IPS DF 4.7 (cell line): ENCODE measurements at regions not wholly inside any gene's neighbourhood (a gene's known extent, or its start where the extent isn't known, plus 50 kb on each side); places are given as distances from the start of the nearest gene placed in this dataset.

Experiments
- DNase-seq: peaks from one replicate; pipeline ENCODE4 v3.0.0-alpha.2; 2013; ENCODE audit warnings: low spot score; ENCODE audit errors: extremely low read depth

DNA sequence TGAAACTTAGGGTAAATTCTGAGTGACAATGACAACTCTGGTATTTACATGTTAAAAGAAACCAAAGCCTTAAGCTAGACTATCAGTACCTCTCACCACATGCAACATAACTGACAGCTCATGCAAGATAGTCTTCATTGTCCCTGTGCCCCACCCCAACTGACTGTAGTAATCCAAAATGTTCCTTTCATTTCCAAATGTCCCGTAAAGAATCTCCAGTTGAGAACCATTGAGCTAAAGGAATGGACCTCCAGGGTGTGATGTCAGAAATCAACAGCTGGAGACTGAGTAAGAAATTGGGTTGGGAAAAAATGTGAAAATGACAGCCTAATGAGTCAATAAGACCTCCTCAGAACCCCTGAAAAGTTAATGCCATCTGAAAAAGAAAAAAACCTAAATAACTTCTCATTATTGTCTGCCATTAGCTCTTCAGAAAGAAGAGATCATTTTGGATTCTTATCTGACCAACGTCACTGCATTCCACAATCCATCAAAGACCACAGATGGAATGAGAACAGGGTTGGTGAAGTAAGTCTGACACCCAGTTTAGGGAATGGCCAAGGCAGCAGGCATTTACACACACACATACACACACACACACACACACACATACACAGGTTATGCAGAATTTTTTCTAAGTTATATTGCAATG, 51.7 kb upstream of the ACVR2A start:
- no peak for DNase-seq

DNA sequence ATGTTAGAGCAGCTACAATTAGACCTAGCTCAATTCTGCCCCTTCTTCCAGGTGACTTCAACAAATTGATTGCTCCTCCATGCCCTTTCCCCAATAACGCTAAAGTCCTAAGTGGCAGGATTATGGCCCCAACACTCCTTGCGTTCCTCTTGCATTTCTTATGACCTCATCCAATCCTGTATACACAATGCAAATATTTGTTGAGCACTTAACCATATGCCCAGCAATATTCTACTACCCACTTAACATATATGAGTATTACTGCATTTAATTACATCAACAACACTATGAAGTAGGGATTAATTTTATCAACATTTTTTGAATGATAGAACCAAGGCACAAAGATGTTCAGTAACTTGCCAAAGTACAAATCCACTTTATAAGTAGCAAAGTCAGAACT, 54.2 kb upstream of the ACVR2A start:
- DNase-seq = no peak

DNA sequence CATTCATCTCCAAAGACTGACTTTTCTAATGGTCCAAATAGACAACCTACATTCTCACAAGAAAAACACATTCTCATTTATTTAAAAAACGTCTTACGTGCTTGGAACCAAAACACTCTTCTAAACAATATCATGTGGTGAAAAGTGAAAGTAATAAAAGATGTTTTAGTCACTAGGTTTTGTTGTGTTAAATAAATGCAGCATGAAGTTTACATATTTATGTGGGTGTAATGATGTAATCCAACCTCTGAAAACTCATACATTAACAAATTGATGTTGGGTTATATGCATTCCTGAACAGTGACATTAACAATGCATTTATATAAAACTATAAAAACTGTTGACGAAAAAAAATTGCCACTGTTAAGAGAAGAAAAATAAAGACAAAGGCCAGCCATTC, 55.1 kb upstream of the ACVR2A start:
- no peak for DNase-seq

DNA sequence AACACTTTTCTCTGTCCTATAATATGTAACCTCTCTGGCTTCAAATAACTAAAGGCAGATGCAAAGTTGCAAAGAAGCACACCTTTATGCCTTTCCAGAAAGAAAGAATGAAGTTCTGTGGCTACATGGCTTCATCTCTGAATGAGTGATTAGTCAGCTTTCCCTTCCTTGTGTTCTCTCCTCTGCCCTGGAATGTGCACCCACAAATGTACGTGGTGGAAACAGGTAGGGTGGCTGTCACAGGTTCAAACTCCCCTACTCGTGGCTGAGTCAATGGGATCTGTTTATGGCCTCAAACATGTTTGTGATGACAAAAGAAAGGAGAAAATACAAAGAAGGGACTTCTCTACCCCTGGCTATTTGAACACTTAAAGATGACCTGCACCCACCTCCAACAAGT, 55.5 kb upstream of the ACVR2A start:
- DNase-seq = no peak

DNA sequence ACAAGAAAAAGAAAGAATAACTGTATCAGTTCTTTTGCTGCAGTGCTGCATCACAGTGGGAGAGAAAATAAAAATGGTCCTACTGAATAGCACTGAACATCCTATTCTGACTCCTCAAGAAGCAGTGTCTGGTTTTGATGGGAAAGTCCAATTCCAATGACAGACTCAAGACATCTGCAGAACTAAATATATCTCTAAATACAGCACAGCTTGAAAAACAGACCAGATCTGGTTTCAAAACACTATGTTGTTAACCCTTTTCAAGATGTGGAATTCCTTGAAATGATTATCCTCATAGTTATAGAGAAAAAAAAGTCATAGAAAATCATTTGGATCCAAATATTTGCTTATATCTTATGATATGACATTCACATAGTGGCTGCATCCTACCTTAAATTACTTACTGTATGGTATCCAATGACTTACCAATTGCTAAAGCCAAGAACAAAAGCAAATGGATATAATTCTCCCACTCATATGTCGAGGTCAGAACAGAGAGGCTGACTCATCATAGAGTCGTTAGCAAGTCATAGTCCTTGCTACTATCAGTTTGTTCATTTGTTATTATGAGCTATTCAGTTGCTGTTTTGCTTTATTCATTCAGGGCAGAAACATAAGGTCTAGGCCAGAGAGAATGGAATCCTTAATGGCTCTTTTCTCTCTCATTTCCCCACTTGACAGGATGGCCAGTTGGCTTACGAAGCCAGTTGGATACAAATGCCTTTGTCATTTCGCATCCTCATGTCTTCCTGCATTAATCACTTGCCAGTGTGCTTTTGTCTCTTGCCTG, 62.5 kb upstream of the ACVR2A start:
- DNase-seq = no peak

DNA sequence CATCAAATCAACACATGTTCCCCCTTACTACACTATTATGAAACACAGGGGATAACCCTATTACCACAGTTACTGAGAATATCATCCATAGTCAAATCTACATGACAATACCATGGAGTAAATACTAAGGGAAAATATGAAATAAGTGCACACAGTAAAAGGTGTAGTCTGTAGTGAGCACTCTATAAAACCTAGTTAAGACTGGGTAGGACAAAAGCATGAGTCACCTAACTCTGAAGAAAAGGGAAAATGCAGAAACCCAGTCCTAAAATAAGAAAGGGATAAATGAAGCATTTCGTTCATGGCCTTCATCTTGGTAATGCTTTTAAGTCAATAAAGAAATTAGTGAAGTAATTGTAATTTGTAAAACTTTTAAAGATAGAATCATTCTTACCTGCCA, 65.4 kb upstream of the ACVR2A start:
- DNase-seq = no peak

DNA sequence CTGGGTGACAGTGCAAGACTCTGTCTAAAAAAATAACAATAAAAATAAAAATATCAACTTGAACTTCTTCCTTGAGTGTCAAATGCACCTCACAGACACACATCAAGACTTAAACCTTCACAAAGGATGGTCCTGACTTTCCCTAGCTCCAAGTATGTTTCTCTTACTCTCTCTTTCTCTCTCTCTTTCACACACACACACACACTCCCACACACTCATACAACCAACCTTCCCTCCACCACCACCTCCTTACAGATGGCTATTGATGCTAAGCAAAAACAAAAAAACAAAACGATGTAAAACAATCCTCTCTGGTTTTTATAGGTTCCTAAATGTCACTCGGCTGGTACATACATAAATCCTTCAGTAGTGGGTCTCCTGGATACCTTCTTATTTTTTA, 67.4 kb upstream of the ACVR2A start:
- no peak for DNase-seq

DNA sequence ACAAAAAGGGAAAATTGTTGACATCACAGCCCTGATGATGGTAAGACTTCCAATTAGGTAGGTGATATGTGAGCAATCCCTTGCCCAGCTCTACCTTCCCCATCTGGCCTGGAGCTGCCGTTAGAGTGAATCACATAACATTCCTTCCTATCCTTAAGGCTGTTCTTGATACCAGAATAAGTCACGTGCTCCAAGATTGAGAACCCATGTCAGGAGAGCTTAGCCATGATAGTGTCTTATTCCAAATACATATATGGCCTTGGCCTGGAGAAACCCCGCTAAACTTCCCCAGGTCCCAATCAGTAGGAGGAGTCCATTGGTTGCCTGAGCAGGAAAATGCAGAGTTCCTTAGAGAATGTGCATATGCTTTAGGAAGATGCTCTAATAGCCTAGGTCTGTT, 70.0 kb upstream of the ACVR2A start:
- DNase-seq = no peak

DNA sequence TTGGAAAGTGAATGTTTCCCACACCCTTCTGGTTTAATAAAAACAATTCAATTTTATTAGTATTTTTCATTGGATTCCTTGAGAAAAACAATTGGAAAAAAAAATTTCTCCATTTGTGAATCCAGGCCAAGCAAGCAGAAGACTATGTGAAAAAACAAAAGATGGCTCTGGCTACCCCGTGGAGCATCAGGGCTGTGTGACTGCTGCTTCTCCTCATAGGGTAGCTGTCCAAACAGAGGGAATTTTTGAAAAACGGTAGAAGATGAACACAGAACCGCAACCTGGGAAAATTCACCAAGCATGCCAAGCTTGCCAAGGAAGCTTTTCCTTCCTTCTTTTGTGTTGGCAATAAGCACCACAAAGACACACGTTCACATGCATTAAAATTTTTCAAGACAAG, 71.3 kb upstream of the ACVR2A start:
- no peak for DNase-seq

DNA sequence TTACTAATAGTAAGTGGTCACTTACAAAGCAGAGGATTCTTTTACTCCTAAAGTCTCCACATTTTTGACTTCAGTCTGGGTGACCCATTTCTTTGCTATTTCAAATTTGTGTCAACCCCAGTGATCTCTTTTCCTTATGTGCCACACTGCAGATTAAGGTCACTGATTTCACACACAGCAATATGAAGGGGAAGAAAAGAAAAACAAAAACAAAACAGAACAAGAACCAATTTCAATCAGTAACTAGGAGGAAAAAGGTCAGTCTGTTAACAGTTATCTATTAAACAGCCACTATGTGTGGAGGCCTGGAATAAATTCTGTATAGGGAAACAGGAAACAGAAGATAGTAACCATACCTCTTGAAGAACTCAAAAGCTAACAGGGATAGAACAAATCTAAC, 72.0 kb upstream of the ACVR2A start:
- DNase-seq = no peak

DNA sequence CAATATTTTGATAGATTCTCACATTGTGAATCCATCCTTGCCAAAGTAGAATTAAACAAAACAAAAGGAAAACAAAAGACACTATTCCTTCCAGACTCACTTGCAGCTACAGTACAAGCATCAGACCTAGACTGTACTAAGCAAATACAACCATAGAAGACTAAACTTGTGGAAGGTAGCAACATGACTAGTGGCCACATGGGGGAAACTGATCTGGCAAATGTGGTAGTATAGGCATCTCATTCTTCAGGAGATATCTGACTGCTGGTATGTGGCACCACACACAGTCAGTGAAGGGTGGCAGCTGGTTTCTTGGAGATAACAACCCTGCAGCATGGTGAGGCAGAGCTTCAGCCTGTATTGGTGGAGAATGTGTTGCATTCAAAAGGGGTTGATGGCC, 81.0 kb upstream of the ACVR2A start:
- no peak for DNase-seq

DNA sequence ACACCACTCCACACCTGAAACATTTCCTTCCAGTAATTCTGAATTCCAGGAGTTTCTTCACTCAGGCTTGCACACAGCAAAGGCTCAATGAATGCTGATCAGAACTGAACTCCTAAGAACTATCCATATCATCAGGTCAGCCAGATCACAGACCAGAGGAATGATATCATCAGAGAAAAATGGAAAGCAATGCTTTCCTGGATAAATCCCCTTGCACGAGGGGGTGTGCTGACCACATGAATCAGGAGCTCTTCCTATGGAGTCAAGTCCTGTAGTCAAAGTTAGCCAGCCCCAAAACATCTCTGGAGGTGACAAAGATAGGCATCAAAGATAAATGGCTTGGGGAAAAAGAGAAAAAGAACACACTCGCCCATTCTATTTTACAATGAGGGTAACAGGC, 83.8 kb upstream of the ACVR2A start:
- no peak for DNase-seq

DNA sequence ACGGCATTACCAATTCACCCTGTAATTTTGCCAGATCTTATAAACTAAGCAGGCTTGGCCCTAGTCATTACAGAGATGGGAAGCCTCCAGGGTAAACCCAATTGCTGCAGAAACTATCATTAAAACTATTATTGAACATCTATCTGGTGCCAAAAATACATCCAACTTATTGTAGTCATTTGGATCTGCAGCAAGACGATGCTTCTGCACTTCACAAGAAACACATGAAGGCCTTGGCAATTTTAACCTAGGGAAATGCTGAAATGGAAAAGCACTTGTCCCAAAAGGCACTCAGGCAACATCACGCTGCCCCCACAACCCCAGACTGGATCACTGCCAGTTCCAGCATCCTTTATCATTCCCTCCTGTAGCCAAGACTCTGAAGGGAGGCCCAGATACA, 85.3 kb upstream of the ACVR2A start:
- no peak for DNase-seq

DNA sequence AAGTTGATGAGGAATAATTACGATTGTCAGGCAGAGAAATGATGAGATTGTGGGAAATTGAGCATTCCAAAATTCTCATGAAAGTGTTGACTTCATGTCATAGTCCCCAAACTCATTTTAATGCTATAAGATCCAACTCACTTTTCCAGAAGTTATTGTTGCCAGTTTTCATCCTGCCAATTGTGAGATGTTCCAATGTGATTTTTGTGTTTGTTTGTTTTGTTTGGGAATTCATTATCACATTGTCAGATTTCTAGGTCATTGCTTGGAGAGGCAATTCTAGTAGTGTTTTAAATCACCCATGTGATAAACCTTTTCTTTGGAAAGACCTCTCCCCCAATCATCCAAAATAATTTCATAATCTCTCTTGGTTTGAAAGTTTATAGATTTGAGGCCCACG, 86.0 kb upstream of the ACVR2A start:
- DNase-seq = no peak

DNA sequence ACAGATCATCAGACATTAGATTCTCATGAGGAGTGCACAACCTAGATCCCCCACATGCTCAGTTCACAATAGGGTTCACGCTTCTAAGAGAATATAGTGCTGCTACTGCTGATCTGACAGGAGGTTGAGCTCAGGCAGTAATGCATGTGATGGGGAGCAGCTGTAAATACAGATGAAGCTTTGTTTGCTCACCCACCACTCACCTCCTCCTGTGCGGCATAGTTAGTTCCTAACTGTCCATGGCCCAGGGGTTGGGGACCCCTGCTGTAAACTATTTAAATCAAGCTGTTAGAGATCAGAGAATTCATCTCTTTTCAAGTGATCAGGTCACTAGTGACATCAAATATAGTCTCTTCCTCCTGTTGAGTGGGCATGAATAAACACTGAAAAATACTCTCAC, 88.8 kb upstream of the ACVR2A start:
- DNase-seq = no peak

DNA sequence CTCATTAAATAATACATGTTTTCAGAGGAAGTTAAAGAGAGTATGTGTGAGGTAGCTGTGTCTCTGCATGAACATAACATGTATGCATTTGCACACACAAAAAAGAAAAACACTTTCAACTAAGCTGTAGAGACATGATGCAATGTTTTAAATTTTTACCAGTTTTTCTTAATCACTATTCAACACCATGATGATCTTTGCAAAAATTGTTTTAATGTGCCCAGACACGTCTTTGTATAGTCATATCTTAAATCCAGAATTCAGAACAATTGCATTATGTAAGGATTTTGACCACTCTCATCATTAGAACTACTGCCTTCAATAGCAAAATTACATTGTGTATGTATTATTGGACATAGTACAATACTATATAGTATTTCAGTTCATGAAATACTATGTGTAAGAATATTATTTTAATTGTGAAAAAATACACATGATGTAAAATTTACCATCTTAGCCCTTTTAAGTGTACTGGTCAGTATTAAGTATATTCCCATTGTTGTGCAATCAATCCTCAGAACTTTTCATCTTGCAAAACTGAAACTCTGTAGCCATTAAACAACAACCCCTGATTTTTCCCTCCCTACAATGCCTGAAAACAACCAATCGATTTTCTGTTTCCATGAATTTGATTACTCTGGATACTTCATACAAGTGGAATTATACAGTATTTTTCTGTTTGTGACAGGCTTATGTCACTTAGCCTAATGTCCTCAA, 104.5 kb upstream of the ACVR2A start:
- no peak for DNase-seq

DNA sequence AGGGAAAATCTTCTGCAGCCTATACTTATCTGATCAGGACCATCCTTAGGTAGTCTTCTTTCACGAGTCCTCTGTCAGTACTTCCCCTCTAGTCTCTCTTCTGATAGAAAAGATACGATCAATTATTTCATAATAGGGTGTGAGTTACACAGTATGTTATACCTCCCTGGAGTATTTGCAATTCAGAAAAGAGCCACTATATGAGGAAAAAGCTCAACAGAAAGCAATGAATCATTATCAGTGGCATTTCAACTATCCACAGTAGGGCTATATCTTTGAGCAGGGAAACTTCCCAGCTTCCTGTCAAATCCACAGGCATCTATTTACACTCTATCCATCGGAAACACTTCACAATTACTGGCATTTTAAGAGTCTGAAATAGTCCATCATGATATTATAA, 105.3 kb upstream of the ACVR2A start:
- DNase-seq = no peak

DNA sequence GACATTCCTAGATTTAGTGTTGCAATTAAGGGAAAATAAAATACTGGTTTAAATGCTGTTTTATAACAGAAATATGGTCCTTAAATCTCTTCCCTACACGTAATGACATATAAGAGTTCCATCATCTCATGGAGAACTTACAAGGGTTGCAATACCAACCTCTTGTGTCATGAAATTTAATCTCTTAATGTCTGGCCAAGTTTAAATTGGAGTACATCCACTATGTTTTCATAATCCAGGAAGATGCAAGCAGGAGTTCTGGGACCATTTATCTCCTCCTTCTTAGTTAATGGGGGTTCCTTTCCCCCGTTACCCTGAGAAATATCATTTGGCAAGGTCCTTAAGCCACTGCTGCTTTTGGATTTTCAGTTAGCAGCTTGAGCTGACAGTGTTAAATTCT, 126.0 kb upstream of the ACVR2A start:
- DNase-seq = no peak

DNA sequence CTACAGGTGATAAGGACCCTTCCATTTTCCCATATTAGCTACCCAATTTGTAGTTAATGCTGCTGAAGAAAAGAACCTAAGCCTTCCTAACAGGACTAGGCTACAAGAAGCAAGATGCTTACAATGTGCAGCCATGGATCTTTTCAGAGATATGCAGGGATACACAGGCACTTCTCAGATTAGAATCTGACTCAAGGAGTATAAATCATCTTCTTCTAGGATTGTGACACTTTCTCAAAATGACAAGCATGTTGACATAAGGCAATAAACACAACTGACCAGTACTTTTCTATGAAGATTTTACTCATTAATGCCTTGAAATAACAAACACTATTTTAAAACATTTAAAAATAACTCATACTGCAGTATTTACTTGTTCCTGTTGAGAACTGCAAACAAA, 127.9 kb upstream of the ACVR2A start:
- DNase-seq = no peak

DNA sequence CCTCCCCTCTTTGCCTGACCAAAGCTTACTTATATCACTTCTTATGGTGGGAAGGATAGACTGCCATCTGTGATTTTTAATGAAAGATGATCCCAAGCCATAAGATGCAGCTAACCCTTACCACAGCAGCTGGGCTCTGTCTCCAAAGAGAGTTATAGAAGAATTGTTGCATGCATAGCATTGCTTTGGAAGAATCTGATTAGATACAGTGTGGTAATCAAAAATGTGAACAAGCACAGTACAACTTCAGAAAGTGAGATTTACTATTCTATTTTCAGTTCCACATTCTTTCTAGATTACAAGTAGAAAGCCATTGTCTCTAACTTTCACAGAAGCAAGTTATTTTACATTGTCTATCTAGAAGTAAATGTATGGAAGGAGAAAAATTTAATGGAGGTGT, 129.0 kb upstream of the ACVR2A start:
- no peak for DNase-seq

DNA sequence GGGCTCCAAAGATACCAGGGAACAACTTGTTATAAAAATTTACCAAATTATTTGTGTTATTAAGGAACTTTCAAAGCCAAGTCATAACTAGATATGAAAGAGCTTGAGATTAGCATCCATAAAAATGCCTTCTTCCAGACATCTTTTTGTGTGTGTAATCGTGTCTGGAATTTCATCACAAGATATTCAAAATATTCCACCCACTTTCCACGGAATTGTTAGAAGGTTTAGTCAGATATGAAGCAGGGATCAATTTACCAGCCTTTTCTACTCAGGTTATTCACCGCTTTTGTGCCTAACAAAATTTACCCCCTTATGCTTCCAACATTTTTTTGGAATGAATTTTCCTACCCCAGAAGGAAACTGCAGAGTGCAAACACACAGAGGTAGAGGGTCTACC, 130.2 kb upstream of the ACVR2A start:
- DNase-seq = no peak

DNA sequence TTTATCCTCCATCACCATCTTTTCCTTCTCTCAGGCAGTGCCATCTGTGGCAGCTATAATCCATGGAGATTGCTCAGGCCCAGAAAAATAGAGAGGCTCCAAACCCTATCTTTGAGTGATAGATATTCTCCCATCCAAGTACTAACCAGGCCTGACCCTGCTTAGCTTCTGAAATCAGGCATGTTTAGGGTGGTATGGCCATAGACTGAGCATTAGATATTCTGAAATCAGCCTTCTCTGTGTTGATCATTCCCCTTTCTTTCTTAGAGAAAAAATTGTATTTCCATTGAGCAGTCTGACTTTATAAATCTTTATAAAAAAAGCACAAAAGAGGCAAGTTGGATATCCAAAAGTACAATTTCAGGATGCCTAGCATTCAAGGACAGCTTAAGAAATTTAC, 131.5 kb upstream of the ACVR2A start:
- no peak for DNase-seq

DNA sequence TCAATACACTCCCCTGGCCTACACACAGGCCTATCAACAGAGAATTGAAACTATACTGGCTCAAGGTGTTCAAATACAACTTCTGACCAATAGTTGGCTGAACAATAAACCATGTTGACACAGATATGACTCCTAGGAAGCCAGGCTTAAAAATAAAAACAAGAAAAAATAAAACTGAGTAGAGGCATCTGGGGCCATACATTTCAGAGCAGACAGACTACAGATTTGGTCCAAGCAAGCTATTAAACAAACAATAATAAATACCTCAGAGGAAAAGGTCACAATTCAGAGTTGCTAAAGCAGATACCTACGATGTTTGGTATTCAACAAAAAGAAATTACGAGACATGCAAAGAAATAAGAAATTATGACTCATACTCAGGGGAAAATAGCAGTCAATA, 132.8 kb upstream of the ACVR2A start:
- DNase-seq = no peak
